Trophoblast cell (in vitro differentiated cells and primary cell): ENCODE measurements at regions not wholly inside any gene's neighbourhood (a gene's known extent, or its start where the extent isn't known, plus 50 kb on each side); places are given as distances from the start of the nearest gene placed in this dataset.

Source experiments
- DNase-seq, 2 donors: peaks; one replicate each; pipeline ENCODE4 v3.0.0-alpha.2; 2016
- H2AFZ ChIP-seq: 2 replicates; pipeline ENCODE4 v1.6.1; 2013; ENCODE audit warnings: low read length, moderate library complexity, mild to moderate bottlenecking; ENCODE audit not compliant: insufficient read depth, poor library complexity
- H2AK5ac ChIP-seq: 2 replicates; pipeline ENCODE4 v1.6.1; 2013; ENCODE audit warnings: mild to moderate bottlenecking, low read length
- H2BK120ac ChIP-seq: 2 replicates; pipeline ENCODE4 v1.6.1; 2013; ENCODE audit warnings: low read length, mild to moderate bottlenecking, moderate library complexity; ENCODE audit not compliant: insufficient read depth, poor library complexity
- H2BK12ac ChIP-seq: 2 replicates; pipeline ENCODE4 v1.6.1; 2013; ENCODE audit warnings: mild to moderate bottlenecking, low read length, moderate library complexity
- H2BK5ac ChIP-seq: 2 replicates; pipeline ENCODE4 v1.6.1; 2013; ENCODE audit warnings: low read length, low read depth, moderate library complexity, mild to moderate bottlenecking; ENCODE audit not compliant: poor library complexity
- H3K14ac ChIP-seq: 2 replicates; pipeline ENCODE4 v1.6.1; 2013; ENCODE audit warnings: mild to moderate bottlenecking, low read length
- H3K18ac ChIP-seq: 2 replicates; pipeline ENCODE4 v1.6.1; 2013; ENCODE audit warnings: mild to moderate bottlenecking, low read length
- H3K23ac ChIP-seq: 2 replicates; pipeline ENCODE4 v1.6.1; 2013; ENCODE audit warnings: low read length
- H3K27ac ChIP-seq: 2 replicates; pipeline ENCODE4 v1.5.1; 2013; ENCODE audit warnings: low read depth, mild to moderate bottlenecking, inconsistent platforms, low read length, moderate library complexity
- H3K27me3 ChIP-seq: 2 replicates; pipeline ENCODE4 v1.6.1; 2013; ENCODE audit warnings: inconsistent platforms, mild to moderate bottlenecking, low read length, moderate library complexity; ENCODE audit not compliant: insufficient read depth
- H3K36me3 ChIP-seq, 2 experiments: 1 replicate in 1 of 2; 2 replicates in 1 of 2; pipeline ENCODE4 v1.6.1; 2013; ENCODE audit warnings: low read length in 2 of 2, mild to moderate bottlenecking in 2 of 2, moderate library complexity in 1 of 2; ENCODE audit not compliant: insufficient read depth in 2 of 2, control insufficient read depth in 1 of 2
- H3K4ac ChIP-seq: 2 replicates; pipeline ENCODE4 v1.6.1; 2013; ENCODE audit warnings: low read depth, mild to moderate bottlenecking, low read length, moderate library complexity
- H3K4me1 ChIP-seq, 2 experiments: 1 replicate in 1 of 2; 2 replicates in 1 of 2; pipeline ENCODE4 v1.6.1; 2013; ENCODE audit warnings: low read length in 2 of 2, mild to moderate bottlenecking in 2 of 2, moderate library complexity in 1 of 2; ENCODE audit not compliant: insufficient read depth in 2 of 2, control insufficient read depth in 1 of 2
- H3K4me2 ChIP-seq: 2 replicates; pipeline ENCODE4 v1.6.1; 2013; ENCODE audit warnings: inconsistent platforms, mild to moderate bottlenecking, low read length, moderate library complexity
- H3K4me3 ChIP-seq: 2 replicates; pipeline ENCODE4 v1.5.1; 2013; ENCODE audit warnings: mild to moderate bottlenecking, low read depth, low read length, inconsistent platforms
- H3K79me1 ChIP-seq: one replicate; pipeline ENCODE4 v1.6.1; 2013; ENCODE audit warnings: low read length
- H3K79me2 ChIP-seq: 2 replicates; pipeline ENCODE4 v1.6.1; 2013; ENCODE audit warnings: low read length, mild to moderate bottlenecking; ENCODE audit not compliant: control insufficient read depth, insufficient read depth, poor library complexity
- H3K9ac ChIP-seq: 2 replicates; pipeline ENCODE4 v1.6.1; 2013; ENCODE audit warnings: mild to moderate bottlenecking, low read length
- H3K9me3 ChIP-seq: 2 replicates; pipeline ENCODE4 v1.6.1; 2013; ENCODE audit warnings: low read depth, mild to moderate bottlenecking, control low read depth, inconsistent platforms, low read length; ENCODE audit not compliant: insufficient read depth
- H4K12ac ChIP-seq: 2 replicates; pipeline ENCODE4 v1.6.1; 2013; ENCODE audit warnings: low read depth, mild to moderate bottlenecking, low read length, moderate library complexity
- H4K8ac ChIP-seq: 2 replicates; pipeline ENCODE4 v1.6.1; 2013; ENCODE audit warnings: low read depth, mild to moderate bottlenecking, low read length, moderate library complexity
- H4K91ac ChIP-seq: one replicate; pipeline ENCODE4 v1.6.1; 2013; ENCODE audit warnings: low read depth, mild to moderate bottlenecking, low read length, moderate library complexity
- WGBS: extraction: QIAGEN DNeasy Blood & Tissue Kit; methylation state at CpG from one replicate; pipeline ENCODE4 v1.1.7; 2013; ENCODE audit warnings: missing lambda C conversion rate; ENCODE audit not compliant: insufficient read length, insufficient coverage; ENCODE audit errors: extremely low coverage; 5-methylcytosine and 5-hydroxymethylcytosine counted together

- H4K8ac ChIP-seq: no peak overlapping the region
- no peak overlapping the region for H2AK5ac ChIP-seq
- H3K4me2 ChIP-seq: no peak overlapping the region
- no peaks in the 10 kb centered on the region for H3K36me3 ChIP-seq
- no peak overlapping the region for H3K9ac ChIP-seq
- no peak overlapping the region for H3K4me3 ChIP-seq
- no peak overlapping the region for H3K23ac ChIP-seq
- no peak overlapping the region for H2BK5ac ChIP-seq
- H3K9me3 ChIP-seq: peaks cover 1% of the 10 kb centered on the region
- no peak overlapping the region for H3K4ac ChIP-seq
- H4K91ac ChIP-seq: no peak overlapping the region
- H3K18ac ChIP-seq: no peak overlapping the region
- no peak overlapping the region for H2AFZ ChIP-seq
- no peaks in the 10 kb centered on the region for H3K27me3 ChIP-seq
- H3K27ac ChIP-seq: no peak overlapping the region
- H4K12ac ChIP-seq: no peak overlapping the region
- H2BK120ac ChIP-seq: no peak overlapping the region
- no peaks in the 10 kb centered on the region for H3K79me1 ChIP-seq
- H3K79me2 ChIP-seq: no peaks in the 10 kb centered on the region
- H3K14ac ChIP-seq: no peak overlapping the region
- no CpG with 5 or more reads among the region's 5 CpGs for WGBS
- no peaks in the 10 kb centered on the region for H3K4me1 ChIP-seq
- H2BK12ac ChIP-seq: no peak overlapping the region
- no peak for DNase-seq
Observed at GRCh38 chr7:53422291-53422690, 386.9 kb downstream of the POM121L12 start.

- no peak overlapping the region for H3K9ac ChIP-seq
- H3K4me3 ChIP-seq: no peak overlapping the region
- H3K79me1 ChIP-seq: no peaks in the 10 kb centered on the region
- no peak overlapping the region for H2AK5ac ChIP-seq
- H2AFZ ChIP-seq: no peak overlapping the region
- H3K27ac ChIP-seq: no peak overlapping the region
- H4K91ac ChIP-seq: no peak overlapping the region
- H4K12ac ChIP-seq: no peak overlapping the region
- H3K4me1 ChIP-seq: no peaks in the 10 kb centered on the region
- no peak overlapping the region for H3K4me2 ChIP-seq
- peaks cover 1% of the 10 kb centered on the region for H3K9me3 ChIP-seq
- no peaks in the 10 kb centered on the region for H3K79me2 ChIP-seq
- H4K8ac ChIP-seq: no peak overlapping the region
- no peak overlapping the region for H3K23ac ChIP-seq
- no CpG with 5 or more reads among the region's 6 CpGs for WGBS
- no peaks in the 10 kb centered on the region for H3K36me3 ChIP-seq
- H3K18ac ChIP-seq: no peak overlapping the region
- H3K4ac ChIP-seq: no peak overlapping the region
- H3K27me3 ChIP-seq: no peaks in the 10 kb centered on the region
- DNase-seq: no peak
- no peak overlapping the region for H3K14ac ChIP-seq
- no peak overlapping the region for H2BK12ac ChIP-seq
- H2BK5ac ChIP-seq: no peak overlapping the region
- H2BK120ac ChIP-seq: no peak overlapping the region
Observed at GRCh38 chr7:53426145-53426750, 390.8 kb downstream of the POM121L12 start.

DNA sequence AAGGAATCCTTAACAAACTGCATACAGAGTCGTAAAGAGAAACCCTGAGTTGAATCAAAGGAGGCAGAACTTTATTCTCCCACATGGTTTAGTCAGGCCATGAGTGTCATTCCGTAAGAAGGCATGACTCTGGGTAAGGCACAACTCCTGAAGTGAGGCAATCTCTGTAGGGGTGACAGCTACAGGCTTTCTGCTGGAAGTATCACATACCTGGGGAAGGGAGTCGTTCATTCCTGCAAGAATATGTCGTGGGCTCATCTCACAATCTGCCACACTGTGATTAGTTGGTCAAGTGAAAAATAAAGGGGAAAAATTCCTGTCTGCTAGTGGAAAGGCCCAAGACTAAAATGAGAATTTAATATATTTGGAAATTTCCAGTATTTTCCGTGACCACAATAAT is 392.6 kb downstream of the POM121L12 start:
- H3K4ac ChIP-seq: no peak overlapping the region
- H3K23ac ChIP-seq: no peak overlapping the region

DNA sequence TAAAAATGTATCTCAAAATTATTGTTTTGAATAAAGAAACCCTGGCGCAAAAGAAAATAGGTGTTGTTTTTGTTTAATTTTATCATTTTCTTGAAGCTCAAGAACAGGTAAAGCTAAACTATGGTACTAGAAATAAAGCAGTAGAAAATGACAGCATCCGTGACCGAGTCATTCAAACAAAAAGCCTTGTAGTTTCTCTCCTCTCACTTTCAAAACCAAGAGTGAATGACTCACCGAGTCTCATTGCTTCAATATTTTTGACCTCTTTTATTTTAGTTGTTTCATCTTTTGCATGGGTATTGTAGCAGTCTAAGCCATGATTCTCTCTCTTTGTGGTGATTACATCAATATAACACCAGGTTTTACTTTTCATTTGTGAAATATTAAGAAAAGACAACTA is 396.5 kb downstream of the POM121L12 start:
- H3K18ac ChIP-seq: no peak overlapping the region
- no peak overlapping the region for H3K4ac ChIP-seq
- no peak overlapping the region for H3K27ac ChIP-seq
- H3K9me3 ChIP-seq: no peaks in the 10 kb centered on the region
- no peak overlapping the region for H2AK5ac ChIP-seq
- no peak overlapping the region for H3K14ac ChIP-seq
- H4K91ac ChIP-seq: no peak overlapping the region
- no peak overlapping the region for H3K9ac ChIP-seq
- no peak for DNase-seq
- no peaks in the 10 kb centered on the region for H3K79me1 ChIP-seq
- no peak overlapping the region for H4K8ac ChIP-seq
- H2BK120ac ChIP-seq: no peak overlapping the region
- no peaks in the 10 kb centered on the region for H3K79me2 ChIP-seq
- H2AFZ ChIP-seq: no peak overlapping the region
- WGBS: no CpG with 5 or more reads among the region's 4 CpGs
- no peak overlapping the region for H2BK5ac ChIP-seq
- no peaks in the 10 kb centered on the region for H3K27me3 ChIP-seq
- no peak overlapping the region for H2BK12ac ChIP-seq
- no peaks in the 10 kb centered on the region for H3K36me3 ChIP-seq
- no peak overlapping the region for H3K23ac ChIP-seq
- H3K4me1 ChIP-seq: no peaks in the 10 kb centered on the region
- no peak overlapping the region for H3K4me2 ChIP-seq
- no peak overlapping the region for H4K12ac ChIP-seq
- no peak overlapping the region for H3K4me3 ChIP-seq

More for the DNA sequence above, 392.6 kb downstream of the POM121L12 start:
- Histone ChIP-seq H3K27ac (no peak overlapping the region), H2BK120ac (no peak overlapping the region), H2BK12ac (no peak overlapping the region), H3K9ac (no peak overlapping the region), H4K91ac (no peak overlapping the region), H3K4me1 (no peaks in the 10 kb centered on the region), H3K79me1 (no peaks in the 10 kb centered on the region), H3K18ac (no peak overlapping the region), H3K4me3 (no peak overlapping the region), H2AFZ (no peak overlapping the region), H4K12ac (no peak overlapping the region), H3K27me3 (no peaks in the 10 kb centered on the region), H3K9me3 (no peaks in the 10 kb centered on the region), H2BK5ac (no peak overlapping the region), H3K4me2 (no peak overlapping the region), H3K14ac (no peak overlapping the region), H2AK5ac (no peak overlapping the region), H4K8ac (no peak overlapping the region), H3K79me2 (no peaks in the 10 kb centered on the region), H3K36me3 (no peaks in the 10 kb centered on the region)
- no CpG with 5 or more reads among the region's 5 CpGs for WGBS
- peak; percentile 14 to 46 for DNase-seq
